ENCODE measurements at regions not wholly inside any gene's neighbourhood (a gene's known extent, or its start where the extent isn't known, plus 50 kb on each side); places are given as distances from the start of the nearest gene placed in this dataset.

DNA sequence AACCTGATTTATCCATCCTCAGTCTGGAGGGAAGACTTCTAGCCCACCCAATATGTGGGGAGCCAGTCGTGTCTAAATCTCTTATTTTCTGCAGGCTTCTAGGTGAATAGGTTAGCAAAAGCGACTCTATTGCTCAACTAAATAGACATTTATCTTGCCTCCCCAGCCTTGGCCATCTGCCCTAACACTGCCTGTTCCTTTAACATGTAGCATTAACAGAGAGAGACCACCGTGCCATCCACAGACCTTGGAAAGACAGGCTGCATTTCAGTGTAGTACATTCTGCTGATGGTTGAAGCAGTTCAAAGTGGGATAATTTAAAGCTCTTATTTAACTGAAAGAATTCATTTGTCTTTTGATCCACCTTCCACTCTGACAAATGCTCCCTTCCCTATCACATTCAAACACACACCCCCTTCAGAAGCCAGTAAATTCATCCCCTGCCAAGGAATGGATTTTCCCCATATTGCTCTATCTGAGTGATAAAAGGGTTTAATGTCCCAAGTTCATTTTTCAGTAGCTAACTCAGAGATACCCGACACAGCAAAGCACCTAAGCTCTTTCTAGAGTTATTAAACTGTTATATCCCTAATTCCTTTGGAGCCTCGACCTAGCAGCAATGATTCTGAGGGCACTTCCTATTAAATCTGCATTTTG, 58.1 kb upstream of the COX10 start:
- H3K36me3 ChIP-seq = no peaks in the 10 kb centered on the region
- no peak overlapping the region for H3K4me3 ChIP-seq
- no peaks in the 10 kb centered on the region for H3K27me3 ChIP-seq
- no peaks in the 10 kb centered on the region for H3K9me3 ChIP-seq
- no peak for DNase-seq

DNA sequence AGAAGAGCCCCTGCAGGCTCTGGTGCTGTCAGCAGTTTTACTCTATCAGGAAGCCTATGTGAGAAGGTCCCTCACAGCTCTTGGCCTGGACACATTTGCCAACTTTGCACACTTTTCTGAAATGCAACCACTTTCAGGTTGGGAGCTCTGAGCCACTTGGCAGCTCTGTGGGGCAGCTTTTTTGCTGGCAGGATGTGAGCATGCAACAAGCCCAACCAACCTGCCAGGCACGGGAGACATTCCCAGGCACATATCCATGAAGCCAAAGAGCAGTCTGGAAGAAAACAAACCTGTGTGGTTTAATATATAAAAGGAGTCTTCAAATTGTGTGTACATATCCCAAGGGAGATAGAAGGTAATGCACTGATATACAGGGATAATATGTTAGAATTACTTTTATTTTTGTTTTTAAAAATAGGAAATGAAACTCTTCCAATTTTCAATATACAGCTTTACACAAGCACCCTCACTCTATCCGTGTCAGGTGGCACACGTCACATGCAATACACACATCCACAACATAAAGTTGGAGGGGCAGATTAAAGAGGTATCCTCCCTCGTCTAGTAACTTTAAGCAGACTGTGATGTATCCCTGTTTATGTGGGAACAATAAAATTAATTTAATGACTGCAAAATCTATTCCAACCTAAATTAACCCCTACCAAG, 57.4 kb upstream of the COX10 start:
- no peak overlapping the region for H3K4me3 ChIP-seq
- no peaks in the 10 kb centered on the region for H3K27me3 ChIP-seq
- no peaks in the 10 kb centered on the region for H3K9me3 ChIP-seq
- DNase-seq = peak; percentile 37
- H3K36me3 ChIP-seq = no peaks in the 10 kb centered on the region

DNA sequence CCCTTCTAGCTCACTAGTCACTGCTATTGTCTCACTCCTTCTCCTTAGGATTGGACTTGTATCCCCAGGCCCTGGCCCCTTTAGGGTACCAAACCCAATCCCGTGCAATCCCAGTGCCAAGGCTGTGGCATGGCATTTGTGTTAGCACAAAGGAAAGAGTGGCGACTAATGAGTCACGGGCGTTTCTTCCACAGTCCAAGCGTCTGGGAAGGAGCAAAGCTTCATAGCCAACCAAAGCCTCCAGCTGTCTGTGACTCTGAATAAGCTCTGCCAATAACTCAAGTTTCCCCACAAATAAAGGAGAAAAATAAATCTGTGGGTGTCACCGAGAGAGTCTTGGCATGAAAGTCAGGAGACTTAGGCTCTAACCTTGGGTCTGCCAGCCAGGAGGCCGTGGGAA, 54.6 kb upstream of the COX10 start:
- peak; percentile 52 for DNase-seq
- Histone ChIP-seq H3K36me3 (no peaks in the 10 kb centered on the region), H3K9me3 (no peaks in the 10 kb centered on the region), H3K27me3 (no peaks in the 10 kb centered on the region), H3K4me3 (no peak overlapping the region)

DNA sequence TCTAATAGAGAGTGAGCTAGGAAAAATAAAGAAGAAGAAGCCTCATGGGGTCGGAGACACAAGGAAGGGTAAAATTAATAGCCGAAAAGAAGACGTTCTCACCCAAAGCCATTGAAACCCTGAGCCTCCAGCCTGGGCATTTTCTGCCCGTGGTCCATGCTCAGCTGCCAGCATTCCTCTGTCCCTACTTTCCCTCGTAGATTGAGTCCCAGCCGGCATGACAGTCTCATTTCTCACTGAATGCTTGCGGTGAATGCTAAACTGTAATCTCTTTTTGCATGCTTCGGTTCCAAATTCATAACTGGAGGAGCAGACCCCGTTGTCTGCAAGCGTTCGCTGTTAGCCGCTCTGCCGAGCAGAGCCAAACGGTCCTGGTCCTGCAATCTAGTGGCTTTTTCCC, 54.0 kb upstream of the COX10 start:
- Histone ChIP-seq H3K36me3 (no peaks in the 10 kb centered on the region), H3K9me3 (no peaks in the 10 kb centered on the region), H3K4me3 (no peak overlapping the region), H3K27me3 (no peaks in the 10 kb centered on the region)
- no peak for DNase-seq

DNA sequence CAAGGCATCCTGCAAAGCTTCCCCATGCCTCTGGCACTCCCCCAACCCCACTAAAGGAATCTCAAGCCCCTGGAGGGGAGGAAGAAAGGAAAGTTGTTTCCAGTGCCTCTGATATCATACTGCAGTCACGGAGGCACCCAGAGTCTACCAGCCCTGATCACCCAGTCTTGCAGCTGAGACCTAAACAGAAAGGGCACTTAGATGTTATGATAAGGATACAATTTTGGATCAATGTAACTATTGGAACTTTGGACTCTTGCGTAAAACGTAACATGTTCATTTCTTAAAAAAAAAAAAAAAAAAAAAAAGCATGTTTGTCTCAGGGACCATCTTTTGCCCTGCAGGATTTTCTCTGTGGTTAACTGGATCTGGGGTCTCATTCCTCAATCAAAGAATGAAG, 52.4 kb upstream of the COX10 start:
- Histone ChIP-seq H3K27me3 (no peaks in the 10 kb centered on the region), H3K36me3 (no peaks in the 10 kb centered on the region), H3K4me3 (no peak overlapping the region), H3K9me3 (no peaks in the 10 kb centered on the region)
- no peak for DNase-seq

DNA sequence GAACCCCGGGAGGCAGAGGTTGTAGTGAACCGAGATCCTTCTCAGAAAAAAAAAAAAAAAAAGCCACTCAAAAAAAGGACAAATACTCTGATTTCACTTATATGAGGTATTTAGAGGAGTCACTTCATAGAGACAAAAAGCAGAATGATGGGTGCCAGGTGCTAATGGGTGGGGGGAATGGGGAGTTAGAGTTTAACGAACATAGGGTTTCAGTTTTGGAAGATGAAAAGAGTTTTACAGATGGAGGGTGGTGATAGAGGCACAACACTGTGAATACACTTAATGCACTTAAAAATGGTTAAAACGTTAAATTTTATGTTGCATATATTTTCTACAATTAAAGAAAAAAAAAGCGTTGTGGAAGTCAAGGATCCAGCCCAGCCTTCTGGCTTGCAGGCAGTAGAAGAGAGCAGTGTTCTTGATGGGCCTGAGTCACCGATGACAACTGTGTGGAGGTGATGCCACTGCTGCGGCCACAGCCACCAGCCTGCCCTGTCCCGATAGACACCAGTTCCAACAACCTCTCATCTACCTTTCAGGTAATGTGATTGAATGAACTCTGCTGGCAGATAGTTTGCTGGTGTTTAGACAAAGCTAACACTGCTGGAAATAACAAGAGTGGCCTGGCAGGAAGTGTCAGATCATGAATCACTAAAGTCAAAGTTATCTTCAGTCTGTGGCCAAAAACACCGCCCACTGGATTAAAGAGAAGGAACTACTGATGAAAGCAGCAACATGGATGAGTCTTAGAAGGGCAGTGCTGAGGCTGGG, 49.9 kb upstream of the COX10 start:
- Histone ChIP-seq H3K27me3 (no peaks in the 10 kb centered on the region), H3K36me3 (no peaks in the 10 kb centered on the region), H3K9me3 (no peaks in the 10 kb centered on the region), H3K4me3 (no peak overlapping the region)
- DNase-seq = peak; percentile 57
